ENCODE measurements at regions not wholly inside any gene's neighbourhood (a gene's known extent, or its start where the extent isn't known, plus 50 kb on each side); places are given as distances from the start of the nearest gene placed in this dataset.

- no peak for TF ChIP-seq YY1 (IDR thresholded peaks at IDR 0.05; ENCODE audit: low read depth)
- no peak for TF ChIP-seq NFIC (IDR thresholded peaks at IDR 0.05)
- no peak for TF ChIP-seq FOXM1 (IDR thresholded peaks at IDR 0.05; ENCODE audit: borderline replicate concordance, low read depth)
Measured at GRCh38 chr12:4111010-4111409, 162.6 kb upstream of the CCND2 start.

DNA sequence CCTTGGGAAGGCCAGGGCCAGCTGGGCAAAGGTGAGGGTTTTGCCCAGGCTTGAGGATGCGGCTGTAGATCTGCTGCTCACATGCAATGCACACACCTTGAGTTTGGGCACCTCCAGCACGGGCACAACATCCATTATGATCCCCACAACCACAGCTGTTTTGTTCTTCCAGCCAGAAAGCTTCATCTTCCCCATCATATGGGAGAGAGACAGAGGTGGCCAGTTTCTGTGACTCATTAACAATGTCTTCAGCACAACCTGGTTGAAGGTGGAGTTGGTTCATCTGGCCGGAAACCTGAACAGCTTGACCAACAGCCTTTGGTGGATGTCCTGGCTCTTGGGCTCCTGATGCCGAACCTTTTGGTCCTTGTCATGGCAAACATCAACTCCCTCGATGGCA lies 163.7 kb upstream of the CCND2 start:
- no peak for TF ChIP-seq TCF12 (IDR thresholded peaks at IDR 0.05; ENCODE audit: low read depth)
- TF ChIP-seq, protein P1, sequence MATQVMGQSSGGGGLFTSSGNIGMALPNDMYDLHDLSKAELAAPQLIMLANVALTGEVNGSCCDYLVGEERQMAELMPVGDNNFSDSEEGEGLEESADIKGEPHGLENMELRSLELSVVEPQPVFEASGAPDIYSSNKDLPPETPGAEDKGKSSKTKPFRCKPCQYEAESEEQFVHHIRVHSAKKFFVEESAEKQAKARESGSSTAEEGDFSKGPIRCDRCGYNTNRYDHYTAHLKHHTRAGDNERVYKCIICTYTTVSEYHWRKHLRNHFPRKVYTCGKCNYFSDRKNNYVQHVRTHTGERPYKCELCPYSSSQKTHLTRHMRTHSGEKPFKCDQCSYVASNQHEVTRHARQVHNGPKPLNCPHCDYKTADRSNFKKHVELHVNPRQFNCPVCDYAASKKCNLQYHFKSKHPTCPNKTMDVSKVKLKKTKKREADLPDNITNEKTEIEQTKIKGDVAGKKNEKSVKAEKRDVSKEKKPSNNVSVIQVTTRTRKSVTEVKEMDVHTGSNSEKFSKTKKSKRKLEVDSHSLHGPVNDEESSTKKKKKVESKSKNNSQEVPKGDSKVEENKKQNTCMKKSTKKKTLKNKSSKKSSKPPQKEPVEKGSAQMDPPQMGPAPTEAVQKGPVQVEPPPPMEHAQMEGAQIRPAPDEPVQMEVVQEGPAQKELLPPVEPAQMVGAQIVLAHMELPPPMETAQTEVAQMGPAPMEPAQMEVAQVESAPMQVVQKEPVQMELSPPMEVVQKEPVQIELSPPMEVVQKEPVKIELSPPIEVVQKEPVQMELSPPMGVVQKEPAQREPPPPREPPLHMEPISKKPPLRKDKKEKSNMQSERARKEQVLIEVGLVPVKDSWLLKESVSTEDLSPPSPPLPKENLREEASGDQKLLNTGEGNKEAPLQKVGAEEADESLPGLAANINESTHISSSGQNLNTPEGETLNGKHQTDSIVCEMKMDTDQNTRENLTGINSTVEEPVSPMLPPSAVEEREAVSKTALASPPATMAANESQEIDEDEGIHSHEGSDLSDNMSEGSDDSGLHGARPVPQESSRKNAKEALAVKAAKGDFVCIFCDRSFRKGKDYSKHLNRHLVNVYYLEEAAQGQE (IDR thresholded peaks at IDR 0.05; ENCODE audit: low read depth), result no peak
- no peak for TF ChIP-seq CREB1 (IDR thresholded peaks at IDR 0.05; ENCODE audit: low read depth)
- no peak for TF ChIP-seq RAD21 (IDR thresholded peaks at IDR 0.05; ENCODE audit: low read depth)
- TF ChIP-seq NFIC (IDR thresholded peaks at IDR 0.05), result no peak
- TF ChIP-seq ZBTB7A (IDR thresholded peaks at IDR 0.05; ENCODE audit: low read depth), result no peak
- TF ChIP-seq, protein P2, sequence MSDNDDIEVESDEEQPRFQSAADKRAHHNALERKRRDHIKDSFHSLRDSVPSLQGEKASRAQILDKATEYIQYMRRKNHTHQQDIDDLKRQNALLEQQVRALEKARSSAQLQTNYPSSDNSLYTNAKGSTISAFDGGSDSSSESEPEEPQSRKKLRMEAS (IDR thresholded peaks at IDR 0.05), result no peak
- no peak for TF ChIP-seq TEAD4 (IDR thresholded peaks at IDR 0.05)
- TF ChIP-seq TAF1 (IDR thresholded peaks at IDR 0.05; ENCODE audit: low read depth), result no peak
- TF ChIP-seq YY1 (IDR thresholded peaks at IDR 0.05; ENCODE audit: low read depth), result no peak
- TF ChIP-seq CEBPB (IDR thresholded peaks at IDR 0.05), result no peak
- TF ChIP-seq EP300 (IDR thresholded peaks at IDR 0.05; ENCODE audit: borderline replicate concordance), result no peak
- no peak for TF ChIP-seq EGR1 (IDR thresholded peaks at IDR 0.05)
- TF ChIP-seq FOXM1 (IDR thresholded peaks at IDR 0.05; ENCODE audit: borderline replicate concordance, low read depth), result no peak
- TF ChIP-seq USF1 (IDR thresholded peaks at IDR 0.05), result no peak

DNA sequence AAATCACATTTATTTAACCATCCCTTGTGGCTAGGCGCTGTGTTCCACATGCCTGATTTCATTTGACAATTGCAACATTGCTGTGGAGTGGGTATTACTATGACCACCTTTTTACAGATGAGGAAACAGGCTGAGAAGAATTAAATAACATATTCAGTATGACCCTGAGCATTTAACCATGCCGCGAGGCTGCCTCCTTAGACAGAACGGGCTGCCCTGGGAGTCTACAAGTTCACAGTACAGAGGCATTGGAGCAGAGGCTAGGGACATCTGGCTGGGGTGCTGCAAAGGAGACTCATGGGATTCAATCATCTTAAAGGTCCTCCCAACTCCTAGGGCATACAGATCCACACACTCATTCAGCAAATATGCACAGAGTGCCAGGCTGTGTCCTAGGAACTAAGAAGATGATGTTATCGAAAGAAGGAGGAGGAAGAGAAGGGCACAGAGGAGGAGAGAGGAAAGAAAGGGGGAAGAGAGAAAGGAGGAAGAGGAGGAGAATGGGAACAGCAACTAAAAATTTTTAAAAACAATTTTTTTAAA lies 164.7 kb upstream of the CCND2 start:
- TF ChIP-seq TAF1 (IDR thresholded peaks at IDR 0.05; ENCODE audit: low read depth) (no peak), CREB1 (IDR thresholded peaks at IDR 0.05; ENCODE audit: low read depth) (no peak), FOXM1 (IDR thresholded peaks at IDR 0.05; ENCODE audit: borderline replicate concordance, low read depth) (no peak), TEAD4 (IDR thresholded peaks at IDR 0.05) (no peak), EGR1 (IDR thresholded peaks at IDR 0.05) (no peak), TCF12 (IDR thresholded peaks at IDR 0.05; ENCODE audit: low read depth) (no peak)

GRCh38 chr12:4107911-4108697 lies 165.5 kb upstream of the CCND2 start:
- TF ChIP-seq USF1 (IDR thresholded peaks at IDR 0.05) (no peak), CREB1 (IDR thresholded peaks at IDR 0.05; ENCODE audit: low read depth) (no peak), TEAD4 (IDR thresholded peaks at IDR 0.05) (no peak), ZBTB7A (IDR thresholded peaks at IDR 0.05; ENCODE audit: low read depth) (no peak), TAF1 (IDR thresholded peaks at IDR 0.05; ENCODE audit: low read depth) (no peak), TCF12 (IDR thresholded peaks at IDR 0.05; ENCODE audit: low read depth) (no peak)
- TF ChIP-seq, protein P2 (IDR thresholded peaks at IDR 0.05), result no peak

GRCh38 chr12:4107436-4107878 lies 166.1 kb upstream of the CCND2 start:
- no peak for TF ChIP-seq TAF1 (IDR thresholded peaks at IDR 0.05; ENCODE audit: low read depth)
- peak; percentile 52 for TF ChIP-seq RAD21 (IDR thresholded peaks at IDR 0.05; ENCODE audit: low read depth)

- TF ChIP-seq TCF12 (IDR thresholded peaks at IDR 0.05; ENCODE audit: low read depth), result no peak
- no peak for TF ChIP-seq TEAD4 (IDR thresholded peaks at IDR 0.05)
- no peak for TF ChIP-seq CREB1 (IDR thresholded peaks at IDR 0.05; ENCODE audit: low read depth)
- TF ChIP-seq RAD21 (IDR thresholded peaks at IDR 0.05; ENCODE audit: low read depth), result no peak
- no peak for TF ChIP-seq EGR1 (IDR thresholded peaks at IDR 0.05)
- TF ChIP-seq USF1 (IDR thresholded peaks at IDR 0.05), result no peak
- no peak for TF ChIP-seq YY1 (IDR thresholded peaks at IDR 0.05; ENCODE audit: low read depth)
- TF ChIP-seq FOXM1 (IDR thresholded peaks at IDR 0.05; ENCODE audit: borderline replicate concordance, low read depth), result no peak
- no peak for TF ChIP-seq EP300 (IDR thresholded peaks at IDR 0.05; ENCODE audit: borderline replicate concordance)
- TF ChIP-seq ZBTB7A (IDR thresholded peaks at IDR 0.05; ENCODE audit: low read depth), result no peak
- TF ChIP-seq, protein P2 (IDR thresholded peaks at IDR 0.05), result no peak
- TF ChIP-seq, protein P1 (IDR thresholded peaks at IDR 0.05; ENCODE audit: low read depth), result no peak
- no peak for TF ChIP-seq CEBPB (IDR thresholded peaks at IDR 0.05)
- TF ChIP-seq NFIC (IDR thresholded peaks at IDR 0.05), result no peak
- TF ChIP-seq TAF1 (IDR thresholded peaks at IDR 0.05; ENCODE audit: low read depth), result no peak
Measured at GRCh38 chr12:4106621-4107020, 166.9 kb upstream of the CCND2 start.
